ENCODE measurements at regions not wholly inside any gene's neighbourhood (a gene's known extent, or its start where the extent isn't known, plus 50 kb on each side); places are given as distances from the start of the nearest gene placed in this dataset.

DNA sequence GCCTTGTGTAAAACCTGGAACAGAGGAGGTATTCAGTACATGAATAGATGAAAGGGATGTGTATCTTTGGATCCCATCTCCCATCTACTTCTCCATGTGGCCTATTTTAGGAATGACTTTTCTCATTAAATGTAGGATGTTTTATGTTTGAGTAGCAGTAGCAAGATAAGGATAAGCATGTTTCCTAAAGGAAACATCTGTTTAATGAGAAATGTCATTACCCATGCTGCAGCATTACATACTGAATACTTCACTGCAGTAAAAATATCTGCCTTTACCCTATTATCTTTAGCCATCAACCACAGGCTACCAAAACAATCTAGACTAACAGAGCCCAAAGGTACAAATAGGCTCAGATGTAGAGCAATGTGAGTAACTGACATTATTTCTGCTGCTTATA is 419.2 kb upstream of the CYRIA start:
- TF ChIP-seq, protein P1, sequence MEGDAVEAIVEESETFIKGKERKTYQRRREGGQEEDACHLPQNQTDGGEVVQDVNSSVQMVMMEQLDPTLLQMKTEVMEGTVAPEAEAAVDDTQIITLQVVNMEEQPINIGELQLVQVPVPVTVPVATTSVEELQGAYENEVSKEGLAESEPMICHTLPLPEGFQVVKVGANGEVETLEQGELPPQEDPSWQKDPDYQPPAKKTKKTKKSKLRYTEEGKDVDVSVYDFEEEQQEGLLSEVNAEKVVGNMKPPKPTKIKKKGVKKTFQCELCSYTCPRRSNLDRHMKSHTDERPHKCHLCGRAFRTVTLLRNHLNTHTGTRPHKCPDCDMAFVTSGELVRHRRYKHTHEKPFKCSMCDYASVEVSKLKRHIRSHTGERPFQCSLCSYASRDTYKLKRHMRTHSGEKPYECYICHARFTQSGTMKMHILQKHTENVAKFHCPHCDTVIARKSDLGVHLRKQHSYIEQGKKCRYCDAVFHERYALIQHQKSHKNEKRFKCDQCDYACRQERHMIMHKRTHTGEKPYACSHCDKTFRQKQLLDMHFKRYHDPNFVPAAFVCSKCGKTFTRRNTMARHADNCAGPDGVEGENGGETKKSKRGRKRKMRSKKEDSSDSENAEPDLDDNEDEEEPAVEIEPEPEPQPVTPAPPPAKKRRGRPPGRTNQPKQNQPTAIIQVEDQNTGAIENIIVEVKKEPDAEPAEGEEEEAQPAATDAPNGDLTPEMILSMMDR (IDR thresholded peaks at IDR 0.05; ENCODE audit: poor library complexity, severe bottlenecking): no peak
- no peak for TF ChIP-seq EP300 (conservative IDR thresholded peaks at IDR 0.05; ENCODE audit: poor library complexity, severe bottlenecking)
- TF ChIP-seq POLR2AphosphoS5 (IDR thresholded peaks at IDR 0.05): no peak
- no peak for TF ChIP-seq RAD21 (conservative IDR thresholded peaks at IDR 0.05)
- TF ChIP-seq MXI1 (conservative IDR thresholded peaks at IDR 0.05; ENCODE audit: poor library complexity, severe bottlenecking): no peak
- no peak for TF ChIP-seq EZH2 (IDR thresholded peaks at IDR 0.05; ENCODE audit: borderline replicate concordance, insufficient read depth, low read length, poor library complexity, severe bottlenecking)
- TF ChIP-seq TAF1 (IDR thresholded peaks at IDR 0.05; ENCODE audit: low read depth): no peak
- TF ChIP-seq, protein P2, sequence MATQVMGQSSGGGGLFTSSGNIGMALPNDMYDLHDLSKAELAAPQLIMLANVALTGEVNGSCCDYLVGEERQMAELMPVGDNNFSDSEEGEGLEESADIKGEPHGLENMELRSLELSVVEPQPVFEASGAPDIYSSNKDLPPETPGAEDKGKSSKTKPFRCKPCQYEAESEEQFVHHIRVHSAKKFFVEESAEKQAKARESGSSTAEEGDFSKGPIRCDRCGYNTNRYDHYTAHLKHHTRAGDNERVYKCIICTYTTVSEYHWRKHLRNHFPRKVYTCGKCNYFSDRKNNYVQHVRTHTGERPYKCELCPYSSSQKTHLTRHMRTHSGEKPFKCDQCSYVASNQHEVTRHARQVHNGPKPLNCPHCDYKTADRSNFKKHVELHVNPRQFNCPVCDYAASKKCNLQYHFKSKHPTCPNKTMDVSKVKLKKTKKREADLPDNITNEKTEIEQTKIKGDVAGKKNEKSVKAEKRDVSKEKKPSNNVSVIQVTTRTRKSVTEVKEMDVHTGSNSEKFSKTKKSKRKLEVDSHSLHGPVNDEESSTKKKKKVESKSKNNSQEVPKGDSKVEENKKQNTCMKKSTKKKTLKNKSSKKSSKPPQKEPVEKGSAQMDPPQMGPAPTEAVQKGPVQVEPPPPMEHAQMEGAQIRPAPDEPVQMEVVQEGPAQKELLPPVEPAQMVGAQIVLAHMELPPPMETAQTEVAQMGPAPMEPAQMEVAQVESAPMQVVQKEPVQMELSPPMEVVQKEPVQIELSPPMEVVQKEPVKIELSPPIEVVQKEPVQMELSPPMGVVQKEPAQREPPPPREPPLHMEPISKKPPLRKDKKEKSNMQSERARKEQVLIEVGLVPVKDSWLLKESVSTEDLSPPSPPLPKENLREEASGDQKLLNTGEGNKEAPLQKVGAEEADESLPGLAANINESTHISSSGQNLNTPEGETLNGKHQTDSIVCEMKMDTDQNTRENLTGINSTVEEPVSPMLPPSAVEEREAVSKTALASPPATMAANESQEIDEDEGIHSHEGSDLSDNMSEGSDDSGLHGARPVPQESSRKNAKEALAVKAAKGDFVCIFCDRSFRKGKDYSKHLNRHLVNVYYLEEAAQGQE (IDR thresholded peaks at IDR 0.05; ENCODE audit: borderline replicate concordance): no peak

Data from neural cell (in vitro differentiated cells).